ENCODE measurements at regions not wholly inside any gene's neighbourhood (a gene's known extent, or its start where the extent isn't known, plus 50 kb on each side); places are given as distances from the start of the nearest gene placed in this dataset.

- no peak for DNase-seq (ENCODE audit: low read depth in 4 of 4, low spot score in 3 of 4)
These were observed 1064.6 kb downstream of the TUSC7 start for GRCh38 chr3:117774130-117774529.

- no peak for DNase-seq (ENCODE audit: low read depth in 4 of 4, low spot score in 3 of 4)
These were observed 1076.8 kb downstream of the TUSC7 start for GRCh38 chr3:117786349-117786748.

DNA sequence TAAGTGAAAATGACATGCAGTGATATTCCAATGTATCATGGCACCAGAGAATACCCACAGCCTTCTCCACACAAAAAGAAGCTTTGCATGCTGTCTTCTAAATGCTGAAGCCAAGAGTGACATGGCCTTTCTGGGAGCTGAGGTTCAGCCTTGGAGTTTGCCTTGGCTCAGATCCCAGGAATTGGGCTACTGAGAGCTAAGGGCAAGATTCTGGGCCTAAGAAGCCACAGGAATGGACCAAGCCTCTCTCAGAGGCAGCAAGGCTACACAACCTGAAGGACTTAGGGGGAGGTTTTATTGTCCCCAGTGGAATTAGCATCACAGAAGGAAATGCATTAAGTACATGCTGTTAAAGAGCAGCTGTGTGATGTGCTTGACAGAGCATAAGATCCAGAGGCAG is 1078.5 kb downstream of the TUSC7 start:
- DNase-seq (ENCODE audit: low read depth in 4 of 4, low spot score in 3 of 4): peak; percentile 24 to 47 (median 35)

GRCh38 chr3:117788506-117788905 is 1078.9 kb downstream of the TUSC7 start:
- no peak for DNase-seq (ENCODE audit: low read depth in 4 of 4, low spot score in 3 of 4)

- DNase-seq (ENCODE audit: low read depth in 4 of 4, low spot score in 3 of 4): no peak
These were observed 1080.8 kb downstream of the TUSC7 start for GRCh38 chr3:117790235-117790987.

- DNase-seq (ENCODE audit: low read depth in 4 of 4, low spot score in 3 of 4): no peak
These were observed 1084.2 kb downstream of the TUSC7 start for GRCh38 chr3:117793622-117794265.

- no peak for DNase-seq (ENCODE audit: low read depth in 4 of 4, low spot score in 3 of 4)
These were observed 1088.6 kb downstream of the TUSC7 start for GRCh38 chr3:117798221-117798620.

DNA sequence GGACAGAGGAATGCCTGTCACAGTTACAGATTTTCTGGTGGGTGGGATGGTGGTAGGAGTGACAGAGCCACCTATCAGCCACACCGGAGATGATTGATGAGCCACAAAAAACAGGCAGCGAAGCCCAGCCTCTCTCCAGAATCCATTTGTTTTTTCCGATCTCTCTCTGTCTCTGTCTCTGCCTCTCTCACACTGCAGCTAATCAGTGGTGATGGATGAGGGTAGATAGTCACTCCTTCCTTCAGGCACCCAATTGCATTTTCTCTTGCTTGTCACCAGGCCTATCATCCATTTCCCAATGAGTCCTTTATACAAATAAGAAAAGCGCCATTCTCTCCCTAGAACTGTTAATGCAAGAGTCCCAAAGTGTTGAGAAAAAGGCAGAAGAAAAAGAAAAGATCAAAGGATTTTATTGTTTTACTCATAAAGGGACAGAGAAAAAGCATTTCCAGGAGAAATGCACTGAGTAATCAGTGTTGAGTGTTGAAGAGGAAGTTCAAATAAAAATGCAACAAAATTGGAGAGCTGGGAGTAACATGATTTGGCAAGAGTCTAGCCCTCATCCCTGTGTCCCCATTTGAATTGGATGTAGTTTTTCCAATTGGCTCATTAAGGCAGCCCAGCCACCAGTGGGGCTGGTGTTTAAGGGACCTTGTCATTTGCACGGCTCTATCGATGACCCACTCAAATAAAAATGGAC is 1089.3 kb downstream of the TUSC7 start:
- no peak for DNase-seq (ENCODE audit: low read depth in 4 of 4, low spot score in 3 of 4)

DNA sequence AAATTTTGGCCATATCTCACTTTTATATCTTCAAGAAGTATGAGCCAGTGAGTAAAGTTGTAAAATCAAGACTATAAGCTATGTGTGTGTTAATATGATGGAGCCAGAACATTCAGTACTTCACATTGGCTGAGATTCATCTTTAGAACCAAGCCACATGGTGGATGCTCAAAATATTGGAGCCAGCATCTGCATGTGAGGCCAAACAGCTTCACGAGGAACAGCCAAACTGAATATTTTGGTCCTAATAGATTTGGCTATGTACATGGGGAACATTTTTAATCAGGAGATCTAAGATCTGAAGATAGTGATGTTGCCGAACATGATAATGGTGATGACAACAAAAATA is 1089.8 kb downstream of the TUSC7 start:
- no peak for DNase-seq (ENCODE audit: low read depth in 4 of 4, low spot score in 3 of 4)

- DNase-seq (ENCODE audit: low read depth in 4 of 4, low spot score in 3 of 4): no peak
These were observed 1092.3 kb downstream of the TUSC7 start for GRCh38 chr3:117801912-117802239.

DNA sequence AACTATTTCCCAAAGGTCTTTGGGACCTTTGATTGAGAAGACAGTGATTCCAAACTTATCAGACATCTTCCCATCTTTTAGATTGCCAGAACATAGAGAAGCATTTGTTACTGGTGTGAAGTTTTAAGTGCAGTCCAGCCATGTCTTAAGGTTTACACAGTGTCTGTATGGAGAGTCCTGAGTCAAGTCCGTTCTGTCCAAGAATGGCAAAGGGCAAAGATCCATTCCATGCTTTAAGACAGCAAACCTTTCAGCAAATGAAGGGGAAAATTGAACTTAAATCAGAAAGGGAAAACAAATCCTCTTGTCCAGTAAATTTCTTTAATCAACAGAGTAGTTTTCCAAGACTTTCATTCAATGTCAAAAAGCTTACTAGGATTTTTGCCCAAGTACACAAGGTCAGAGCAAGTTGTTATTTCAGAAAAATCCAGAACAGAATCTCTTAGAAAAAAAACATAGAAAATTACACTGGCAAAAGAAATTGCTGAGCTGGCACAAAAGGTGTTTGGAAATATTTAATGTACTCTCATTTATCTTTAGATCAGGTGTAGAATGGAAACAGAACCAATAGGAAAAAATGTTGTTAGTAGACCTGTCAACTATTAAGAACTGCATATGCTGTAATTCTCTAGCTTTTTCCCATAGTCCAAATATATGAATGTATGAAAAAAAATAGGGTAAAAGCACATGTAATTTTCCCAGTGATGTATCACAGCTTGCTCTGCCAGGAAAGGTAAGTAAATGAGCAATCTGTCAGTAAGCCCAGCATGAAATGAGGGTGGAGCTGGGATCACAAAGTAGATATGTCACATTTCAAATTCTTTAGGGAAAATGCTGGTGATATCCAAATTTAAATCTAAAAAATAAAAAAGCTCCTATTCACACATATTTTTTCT is 1099.9 kb downstream of the TUSC7 start:
- DNase-seq (ENCODE audit: low read depth in 4 of 4, low spot score in 3 of 4): no peak

GRCh38 chr3:117811786-117812185 is 1102.2 kb downstream of the TUSC7 start:
- DNase-seq (ENCODE audit: low read depth in 4 of 4, low spot score in 3 of 4): no peak

DNA sequence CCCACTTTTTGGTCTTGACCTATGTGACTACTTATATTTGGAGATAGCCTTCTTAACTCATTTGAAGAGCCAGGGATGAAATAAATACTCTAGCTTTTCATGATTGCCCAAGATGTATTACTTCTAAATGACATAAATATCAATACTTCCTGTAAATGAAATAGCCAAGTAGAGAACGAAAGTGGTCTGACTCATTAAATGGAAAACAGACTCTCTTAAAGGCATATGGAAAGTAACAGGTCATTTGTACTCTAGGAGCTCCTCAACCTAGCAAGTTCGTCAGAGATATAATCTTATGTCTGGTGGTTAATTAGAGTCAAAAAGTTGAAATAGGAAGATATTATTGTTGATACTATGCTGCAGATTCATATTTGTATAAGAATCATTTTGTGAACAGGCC is 1105.4 kb downstream of the TUSC7 start:
- DNase-seq (ENCODE audit: low read depth in 4 of 4, low spot score in 3 of 4): no peak

DNA sequence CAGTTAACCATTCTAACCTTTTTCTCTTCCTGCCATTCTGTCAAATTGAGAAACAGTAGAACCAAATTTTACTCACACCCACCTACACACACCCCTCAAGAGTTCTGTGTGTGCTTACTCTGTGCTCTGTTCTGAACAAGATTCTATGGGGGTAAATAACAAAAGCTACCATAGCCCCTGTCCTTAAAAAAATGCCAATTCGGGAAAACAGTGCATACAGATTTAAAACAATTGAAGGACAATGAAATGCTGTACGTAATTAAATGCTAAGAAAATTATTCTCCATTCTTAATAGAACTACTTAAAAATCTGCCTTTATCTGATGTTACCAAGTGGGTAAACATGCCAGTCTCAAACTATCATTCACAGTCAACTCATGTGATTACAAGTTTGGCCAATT is 1107.5 kb downstream of the TUSC7 start:
- DNase-seq (ENCODE audit: low read depth in 4 of 4, low spot score in 3 of 4): no peak

- DNase-seq (ENCODE audit: low read depth in 4 of 4, low spot score in 3 of 4): no peak
These were observed 1109.0 kb downstream of the TUSC7 start for GRCh38 chr3:117818592-117818991.

GRCh38 chr3:117820658-117821299 is 1111.2 kb downstream of the TUSC7 start:
- DNase-seq (ENCODE audit: low read depth in 4 of 4, low spot score in 3 of 4): no peak

DNA sequence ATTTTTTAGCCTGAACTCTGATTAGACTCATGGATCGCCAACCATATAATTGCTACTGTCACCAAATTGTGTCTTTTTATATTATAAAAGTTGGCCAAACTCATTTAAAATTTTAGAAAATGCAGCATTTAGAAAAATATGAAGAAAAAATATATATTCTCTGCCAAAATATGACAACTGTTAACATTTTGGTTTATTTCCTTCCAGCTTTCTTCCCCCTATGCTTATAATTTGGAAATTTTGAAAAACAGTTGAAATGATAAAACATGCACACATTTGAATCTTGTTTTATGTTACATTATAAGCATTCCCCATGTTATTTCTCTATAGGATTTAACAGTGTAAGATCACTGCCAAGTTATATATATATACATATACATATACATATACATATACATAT is 1112.8 kb downstream of the TUSC7 start:
- no peak for DNase-seq (ENCODE audit: low read depth in 4 of 4, low spot score in 3 of 4)

DNA sequence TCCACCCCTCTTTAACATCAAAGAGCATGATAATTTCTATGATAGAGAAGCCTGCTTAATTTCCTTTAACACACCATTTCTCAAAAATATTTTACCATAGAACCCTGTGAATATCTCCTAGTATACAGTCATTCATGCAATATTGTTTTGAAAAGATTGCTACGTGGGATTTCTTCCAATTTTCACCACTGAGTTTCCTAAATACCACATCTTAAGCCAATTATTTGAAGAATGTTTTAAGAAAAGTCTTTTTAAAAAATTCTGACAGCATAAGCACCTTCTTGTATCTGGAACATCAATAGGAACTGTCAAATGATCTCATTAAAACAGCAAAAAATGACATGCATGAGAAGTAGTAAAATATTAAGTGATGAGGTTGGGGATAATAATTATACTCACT is 1126.7 kb downstream of the TUSC7 start:
- no peak for DNase-seq (ENCODE audit: low read depth in 4 of 4, low spot score in 3 of 4)

GRCh38 chr3:117837391-117837790 is 1127.8 kb downstream of the TUSC7 start:
- DNase-seq (ENCODE audit: low read depth in 4 of 4, low spot score in 3 of 4): no peak

DNA sequence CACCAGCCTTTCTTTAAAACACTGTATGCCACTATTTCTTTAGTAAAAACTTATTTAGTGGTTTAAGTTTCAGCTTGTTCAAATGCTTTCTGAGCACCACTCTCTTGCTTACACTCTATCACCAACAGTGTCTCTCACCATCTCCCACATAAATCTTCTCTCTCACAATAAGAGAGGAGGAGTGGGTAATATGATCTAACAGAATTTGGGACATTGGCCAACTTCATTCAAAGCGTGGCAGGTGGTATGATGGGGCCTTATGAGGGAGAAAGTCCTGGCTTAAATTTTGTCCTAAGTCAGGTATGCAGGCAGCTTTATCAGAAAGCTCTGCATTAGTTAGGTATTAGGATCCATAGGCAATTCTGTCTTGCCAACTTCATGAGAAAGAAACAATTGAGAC is 1132.5 kb downstream of the TUSC7 start:
- DNase-seq (ENCODE audit: low read depth in 4 of 4, low spot score in 3 of 4): peak in 1 of 4 donors; percentile 14

- DNase-seq (ENCODE audit: low read depth in 4 of 4, low spot score in 3 of 4): no peak
These were observed 1133.8 kb downstream of the TUSC7 start for GRCh38 chr3:117843356-117843755.

Measured in left renal pelvis (tissue), 4 donors.